SK-N-SH treated with all-trans-retinoic acid at 6 μM for 48 hours (cell line): ENCODE measurements at regions not wholly inside any gene's neighbourhood (a gene's known extent, or its start where the extent isn't known, plus 50 kb on each side); places are given as distances from the start of the nearest gene placed in this dataset.
A peak's percentile ranks its signal among the peaks of the same experiment; 100 is the strongest.

Source experiments
- ATAC-seq: fragments of 200-7000 bp; cut with Tn5 transposase; 3 replicates; pipeline ENCODE4 v1.9.1; 2020; ENCODE audit warnings: mild to moderate bottlenecking, moderate library complexity
- ARNTL ChIP-seq: fragments of 450-650 bp; formaldehyde crosslinking; IDR thresholded peaks from 2 replicates; pipeline ENCODE4 v1.5.0; 2020; ENCODE audit warnings: low read depth, mild to moderate bottlenecking, moderate library complexity, borderline replicate concordance
- BACH2 ChIP-seq: fragments of 250-450 bp; sonication (Bioruptor Pico); IDR thresholded peaks from 2 replicates; pipeline ENCODE4 v1.9.0; 2021; ENCODE audit warnings: mild to moderate bottlenecking, borderline replicate concordance
- CSDC2 ChIP-seq: fragments of 250-450 bp; sonication (Bioruptor Pico); IDR thresholded peaks from 2 replicates; pipeline ENCODE4 v1.5.0; 2020; ENCODE audit warnings: mild to moderate bottlenecking, moderate library complexity
- CSRNP3 ChIP-seq: fragments of 250-450 bp; sonication (Bioruptor Pico); IDR thresholded peaks from 2 replicates; pipeline ENCODE4 v1.5.1; 2021; ENCODE audit warnings: mild to moderate bottlenecking, moderate library complexity
- ESRRG ChIP-seq: fragments of 250-450 bp; sonication (Bioruptor Pico); IDR thresholded peaks from 2 replicates; pipeline ENCODE4 v1.6.1; 2021; ENCODE audit warnings: mild to moderate bottlenecking
- GLIS3 ChIP-seq: fragments of 250-450 bp; sonication (Bioruptor Pico); IDR thresholded peaks from 2 replicates; pipeline ENCODE4 v1.5.0; 2020; ENCODE audit warnings: mild to moderate bottlenecking, moderate library complexity
- ISL1 ChIP-seq: fragments of 250-450 bp; sonication (Bioruptor Pico); IDR thresholded peaks from 2 replicates; pipeline ENCODE4 v2.1.2; 2022; ENCODE audit warnings: mild to moderate bottlenecking, moderate library complexity
- OSR1 ChIP-seq: fragments of 250-450 bp; sonication (Bioruptor Pico); IDR thresholded peaks from 2 replicates; pipeline ENCODE4 v1.8.0; 2022; ENCODE audit warnings: moderate library complexity, mild to moderate bottlenecking, inconsistent platforms
- PATZ1 ChIP-seq: fragments of 250-450 bp; sonication (Bioruptor Pico); IDR thresholded peaks from 2 replicates; pipeline ENCODE4 v1.8.0; 2020; ENCODE audit warnings: mild to moderate bottlenecking, moderate library complexity, borderline replicate concordance
- POU6F1 ChIP-seq: fragments of 250-450 bp; sonication (Bioruptor Pico); IDR thresholded peaks from 2 replicates; pipeline ENCODE4 v1.8.0; 2021; ENCODE audit warnings: low read depth, mild to moderate bottlenecking, moderate library complexity, borderline replicate concordance
- PPARA ChIP-seq: fragments of 250-450 bp; sonication (Bioruptor Pico); IDR thresholded peaks from 2 replicates; pipeline ENCODE4 v1.5.0; 2020; ENCODE audit warnings: mild to moderate bottlenecking, borderline replicate concordance
- RARB ChIP-seq: fragments of 250-450 bp; sonication (Bioruptor Pico); IDR thresholded peaks from 2 replicates; pipeline ENCODE4 v1.8.0; 2021; ENCODE audit warnings: mild to moderate bottlenecking, moderate library complexity
- SNAI2 ChIP-seq: fragments of 250-450 bp; sonication (Bioruptor Pico); IDR thresholded peaks from 2 replicates; pipeline ENCODE4 v1.5.0; 2020; ENCODE audit warnings: mild to moderate bottlenecking, moderate library complexity
- TOX ChIP-seq: fragments of 250-450 bp; sonication (Bioruptor Pico); IDR thresholded peaks from 2 replicates; pipeline ENCODE4 v1.8.0; 2021; ENCODE audit warnings: mild to moderate bottlenecking, moderate library complexity, borderline replicate concordance
- ZC3H10 ChIP-seq: fragments of 250-450 bp; sonication (Bioruptor Pico); IDR thresholded peaks from 2 replicates; pipeline ENCODE4 v1.5.1; 2021; ENCODE audit warnings: mild to moderate bottlenecking, moderate library complexity
- ZFP3 ChIP-seq: fragments of 250-450 bp; sonication (Bioruptor Pico); IDR thresholded peaks from 2 replicates; pipeline ENCODE4 v1.5.0; 2020; ENCODE audit warnings: mild to moderate bottlenecking, moderate library complexity
- ZNF565 ChIP-seq: fragments of 450-650 bp; formaldehyde crosslinking; conservative IDR thresholded peaks from 2 replicates; pipeline ENCODE4 v1.5.0; 2020; ENCODE audit warnings: low read depth, mild to moderate bottlenecking, moderate library complexity
- ZNF70 ChIP-seq: fragments of 450-650 bp; formaldehyde crosslinking; IDR thresholded peaks from 2 replicates; pipeline ENCODE4 v1.5.0; 2020; ENCODE audit warnings: mild to moderate bottlenecking, moderate library complexity

- TF ChIP-seq ESRRG (CRISPR knock-in tag), result no peak
- TF ChIP-seq BACH2 (CRISPR knock-in tag), result no peak
- no peak for TF ChIP-seq RARB (CRISPR knock-in tag)
- TF ChIP-seq OSR1, result no peak
- TF ChIP-seq ZNF565, result no peak
- no peak for TF ChIP-seq ZNF70 (CRISPR knock-in tag)
- no peak for ATAC-seq
Measured at GRCh38 chrX:120753413-120754251, 122.0 kb downstream of the CT47B1 start.

GRCh38 chrX:120752431-120753082, 122.7 kb upstream of the C1GALT1C1 start:
- ATAC-seq, result no peak

GRCh38 chrX:120751683-120752082, 121.8 kb upstream of the C1GALT1C1 start:
- no peak for TF ChIP-seq POU6F1 (CRISPR knock-in tag)
- no peak for TF ChIP-seq ARNTL (CRISPR knock-in tag)
- no peak for TF ChIP-seq ZNF565

More at GRCh38 chrX:120752431-120753082, 122.7 kb upstream of the C1GALT1C1 start:
- TF ChIP-seq ZC3H10, result no peak
- TF ChIP-seq ZFP3 (CRISPR knock-in tag), result no peak
- no peak for TF ChIP-seq ESRRG (CRISPR knock-in tag)
- TF ChIP-seq POU6F1 (CRISPR knock-in tag), result no peak
- no peak for TF ChIP-seq CSRNP3 (CRISPR knock-in tag)
- no peak for TF ChIP-seq PATZ1 (CRISPR knock-in tag)
- no peak for TF ChIP-seq ARNTL (CRISPR knock-in tag)
- TF ChIP-seq TOX (CRISPR knock-in tag), result no peak

GRCh38 chrX:120750381-120750780, 120.5 kb upstream of the C1GALT1C1 start:
- ATAC-seq, result peak; percentile 45; the same call in 2 of the 3 replicates
- TF ChIP-seq ISL1 (CRISPR knock-in tag), result peak; percentile 10; the same call in 1 of the 2 replicates
- no peak for TF ChIP-seq TOX (CRISPR knock-in tag)
- no peak for TF ChIP-seq PPARA

More at GRCh38 chrX:120751683-120752082, 121.8 kb upstream of the C1GALT1C1 start:
- no peak for ATAC-seq

GRCh38 chrX:120749141-120749846, 119.4 kb upstream of the C1GALT1C1 start:
- peak; percentile 83 for ATAC-seq
- no peak for TF ChIP-seq GLIS3 (CRISPR knock-in tag)
- TF ChIP-seq CSRNP3 (CRISPR knock-in tag), result no peak
- no peak for TF ChIP-seq PATZ1 (CRISPR knock-in tag)
- TF ChIP-seq SNAI2, result no peak
- no peak for TF ChIP-seq RARB (CRISPR knock-in tag)
- TF ChIP-seq CSDC2, result no peak
- TF ChIP-seq PPARA, result no peak
- no peak for TF ChIP-seq ZFP3 (CRISPR knock-in tag)
- TF ChIP-seq TOX (CRISPR knock-in tag), result no peak
- TF ChIP-seq ZNF70 (CRISPR knock-in tag), result no peak
